ENCODE measurements at regions not wholly inside any gene's neighbourhood (a gene's known extent, or its start where the extent isn't known, plus 50 kb on each side); places are given as distances from the start of the nearest gene placed in this dataset.

- no peaks in the 10 kb centered on the region for H3K27me3 ChIP-seq (ENCODE audit: insufficient read depth, poor library complexity, severe bottlenecking)
- TF ChIP-seq GABPA (IDR thresholded peaks at IDR 0.05; ENCODE audit: low read depth) (no peak), SPI1 (IDR thresholded peaks at IDR 0.05; ENCODE audit: borderline replicate concordance, low read depth) (no peak), REST (IDR thresholded peaks at IDR 0.05; ENCODE audit: insufficient replicate concordance, low read depth) (no peak), CTCF (IDR thresholded peaks at IDR 0.05; ENCODE audit: insufficient read depth, low read length) (no peak)
- no peak overlapping the region for H3K4me3 ChIP-seq (replicated peaks; ENCODE audit: insufficient read depth, low read length)
- H3K27ac ChIP-seq (replicated peaks): no peak overlapping the region
- DNase-seq (ENCODE audit: low read depth in 1 of 2, low spot score in 1 of 2): no peak
Measured at GRCh38 chr1:244354810-244355278, 96.9 kb downstream of the ADSS2 start.

GRCh38 chr1:244356376-244356775 is 95.3 kb downstream of the ADSS2 start:
- Histone ChIP-seq H3K27ac (replicated peaks) (no peak overlapping the region), H3K27me3 (ENCODE audit: insufficient read depth, poor library complexity, severe bottlenecking) (no peaks in the 10 kb centered on the region), H3K4me3 (replicated peaks; ENCODE audit: insufficient read depth, low read length) (no peak overlapping the region)
- DNase-seq (ENCODE audit: low read depth in 1 of 2, low spot score in 1 of 2): no peak
- TF ChIP-seq GABPA (IDR thresholded peaks at IDR 0.05; ENCODE audit: low read depth): no peak
- no peak for TF ChIP-seq POLR2AphosphoS5 (IDR thresholded peaks at IDR 0.05; ENCODE audit: low read depth)
- TF ChIP-seq REST (IDR thresholded peaks at IDR 0.05; ENCODE audit: insufficient replicate concordance, low read depth): no peak
- no peak for TF ChIP-seq CTCF (IDR thresholded peaks at IDR 0.05; ENCODE audit: insufficient read depth, low read length)
- no peak for TF ChIP-seq SPI1 (IDR thresholded peaks at IDR 0.05; ENCODE audit: borderline replicate concordance, low read depth)
